A673 (cell line): ENCODE measurements at regions not wholly inside any gene's neighbourhood (a gene's known extent, or its start where the extent isn't known, plus 50 kb on each side); places are given as distances from the start of the nearest gene placed in this dataset.

Experiments used
- BruUV-seq: library from RNA; stranded (reverse); fragments of 400-500 nt; replicated peaks from 2 replicates; lab custom pipeline; 2021; lab: Mats Ljungman, UMichigan
- CTCF ChIA-PET: fragments of 300-600 bp; sonication (Branson Sonifier 250); formaldehyde crosslinking; loops from one replicate; lab custom pipeline; 2022; ENCODE audit warnings: antibody characterized with exemption; lab: Charles Lee
- POLR2A ChIA-PET: fragments of 300-600 bp; sonication (Branson Sonifier 250); formaldehyde crosslinking; loops from one replicate; lab custom pipeline; 2022; ENCODE audit warnings: antibody characterized with exemption; ENCODE audit not compliant: low non-redundant PET; lab: Charles Lee
- DNase-seq: peaks from one replicate; pipeline ENCODE4 v3.0.0-alpha.2; 2015; ENCODE audit warnings: low spot score
- H3K27ac ChIP-seq: fragments of 200-600 bp; sonication (generic); 2 replicates; pipeline ENCODE4 v1.5.1; 2016; ENCODE audit warnings: mixed run types, low read depth, mild to moderate bottlenecking, mixed read lengths, antibody characterized with exemption, low read length; ENCODE audit not compliant: poor library complexity, severe bottlenecking
- H3K27me3 ChIP-seq: fragments of 200-600 bp; sonication (generic); replicated peaks from 2 replicates; pipeline ENCODE4 v1.6.1; 2017; ENCODE audit warnings: mixed run types, low read depth, mild to moderate bottlenecking, mixed read lengths, antibody characterized with exemption, low read length; ENCODE audit not compliant: insufficient read depth, poor library complexity
- H3K36me3 ChIP-seq: fragments of 200-600 bp; sonication (generic); 2 replicates; pipeline ENCODE4 v1.6.1; 2016; ENCODE audit warnings: mixed run types, mild to moderate bottlenecking, mixed read lengths, antibody characterized with exemption, low read length; ENCODE audit not compliant: insufficient read depth, poor library complexity, severe bottlenecking
- H3K4me1 ChIP-seq: fragments of 200-600 bp; sonication (generic); 2 replicates; pipeline ENCODE4 v1.6.1; 2017; ENCODE audit warnings: mixed run types, mild to moderate bottlenecking, mixed read lengths, antibody characterized with exemption, low read length; ENCODE audit not compliant: insufficient read depth, poor library complexity, severe bottlenecking
- H3K4me3 ChIP-seq: fragments of 200-600 bp; sonication (generic); 2 replicates; pipeline ENCODE4 v1.5.1; 2016; ENCODE audit warnings: low read depth, mixed run types, mild to moderate bottlenecking, mixed read lengths, low read length; ENCODE audit not compliant: poor library complexity, severe bottlenecking
- H3K9me3 ChIP-seq: fragments of 200-600 bp; sonication (generic); 2 replicates; pipeline ENCODE4 v1.6.1; 2016; ENCODE audit warnings: mixed run types, low read depth, mild to moderate bottlenecking, mixed read lengths, antibody characterized with exemption, low read length; ENCODE audit not compliant: poor library complexity, severe bottlenecking
- EZH2 ChIP-seq: fragments of 200-600 bp; sonication (generic); IDR thresholded peaks from 2 replicates; pipeline ENCODE4 v1.6.1; 2017; ENCODE audit warnings: borderline replicate concordance, low read depth, mild to moderate bottlenecking, mixed read lengths, antibody characterized with exemption, low read length; ENCODE audit not compliant: poor library complexity, severe bottlenecking
- intact Hi-C: fragments of 100-400 bp; cut with micrococcal nuclease; formaldehyde crosslinking; loops from one replicate; pipeline ENCODE4 v1.10.0; 2022; ENCODE audit not compliant: unreplicated experiment
- TF ChIP-seq, protein P1 (sequence below): fragments of 300-800, 200-600 bp; sonication (generic); conservative IDR thresholded peaks from 2 replicates; pipeline ENCODE4 v1.5.1; 2017; ENCODE audit warnings: low read depth, mild to moderate bottlenecking, antibody characterized with exemption, low read length, moderate library complexity, mixed read lengths

- intact Hi-C loops = no loop called here
- ChIA-PET CTCF (no interaction called here), POLR2A (no interaction called here)
- Histone ChIP-seq H3K36me3 (no peaks in the 10 kb centered on the region), H3K4me3 (no peak overlapping the region), H3K27ac (no peak overlapping the region), H3K4me1 (no peaks in the 10 kb centered on the region), H3K27me3 (no peaks in the 10 kb centered on the region), H3K9me3 (peaks cover 14% of the 10 kb centered on the region)
- no TSS peak for BruUV-seq
- TF ChIP-seq, protein P1, sequence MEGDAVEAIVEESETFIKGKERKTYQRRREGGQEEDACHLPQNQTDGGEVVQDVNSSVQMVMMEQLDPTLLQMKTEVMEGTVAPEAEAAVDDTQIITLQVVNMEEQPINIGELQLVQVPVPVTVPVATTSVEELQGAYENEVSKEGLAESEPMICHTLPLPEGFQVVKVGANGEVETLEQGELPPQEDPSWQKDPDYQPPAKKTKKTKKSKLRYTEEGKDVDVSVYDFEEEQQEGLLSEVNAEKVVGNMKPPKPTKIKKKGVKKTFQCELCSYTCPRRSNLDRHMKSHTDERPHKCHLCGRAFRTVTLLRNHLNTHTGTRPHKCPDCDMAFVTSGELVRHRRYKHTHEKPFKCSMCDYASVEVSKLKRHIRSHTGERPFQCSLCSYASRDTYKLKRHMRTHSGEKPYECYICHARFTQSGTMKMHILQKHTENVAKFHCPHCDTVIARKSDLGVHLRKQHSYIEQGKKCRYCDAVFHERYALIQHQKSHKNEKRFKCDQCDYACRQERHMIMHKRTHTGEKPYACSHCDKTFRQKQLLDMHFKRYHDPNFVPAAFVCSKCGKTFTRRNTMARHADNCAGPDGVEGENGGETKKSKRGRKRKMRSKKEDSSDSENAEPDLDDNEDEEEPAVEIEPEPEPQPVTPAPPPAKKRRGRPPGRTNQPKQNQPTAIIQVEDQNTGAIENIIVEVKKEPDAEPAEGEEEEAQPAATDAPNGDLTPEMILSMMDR = no peak
- no peak for TF ChIP-seq EZH2
- DNase-seq = no peak
Observed at GRCh38 chr10:70967591-70968587, 79.5 kb upstream of the PCBD1 start.

DNA sequence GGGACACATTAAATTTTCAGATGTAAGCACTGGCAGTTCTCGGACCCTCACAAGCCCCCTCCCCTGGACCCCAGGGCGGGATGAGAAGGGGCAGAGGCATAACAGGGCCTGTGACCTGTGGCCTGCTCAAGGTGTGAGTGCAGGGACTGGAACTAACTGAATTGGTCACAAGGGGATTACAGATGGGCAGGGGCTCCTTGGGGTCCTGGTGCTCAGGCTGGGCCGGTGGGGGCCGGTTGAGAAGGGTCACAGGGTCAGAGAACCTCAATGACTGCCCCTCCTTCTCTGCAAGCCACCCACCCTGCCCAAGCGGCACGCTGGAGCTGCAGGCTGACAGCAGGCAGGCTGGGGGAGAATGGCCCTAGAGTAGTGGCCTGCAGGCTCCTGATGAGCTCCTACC lies 80.8 kb upstream of the PCBD1 start:
- Histone ChIP-seq H3K4me3 (no peak overlapping the region), H3K9me3 (peaks cover 15% of the 10 kb centered on the region), H3K27me3 (no peaks in the 10 kb centered on the region), H3K27ac (no peak overlapping the region), H3K36me3 (no peaks in the 10 kb centered on the region), H3K4me1 (no peaks in the 10 kb centered on the region)
- no peak for DNase-seq
- no TSS peak for BruUV-seq
- intact Hi-C loops = no loop called here
- CTCF ChIA-PET = no interaction called here
- POLR2A ChIA-PET = no interaction called here
- no peak for TF ChIP-seq EZH2
- TF ChIP-seq, protein P1 = no peak

- Histone ChIP-seq H3K4me3 (no peak overlapping the region), H3K4me1 (no peaks in the 10 kb centered on the region), H3K9me3 (peaks cover 15% of the 10 kb centered on the region), H3K27me3 (no peaks in the 10 kb centered on the region), H3K27ac (no peak overlapping the region), H3K36me3 (no peaks in the 10 kb centered on the region)
- no TSS peak for BruUV-seq
- TF ChIP-seq EZH2 = no peak
- TF ChIP-seq, protein P1 = no peak
- CTCF ChIA-PET = no interaction called here
- intact Hi-C loops = no loop called here
- POLR2A ChIA-PET = no interaction called here
- no peak for DNase-seq
Observed at GRCh38 chr10:70970830-70971229, 82.5 kb upstream of the PCBD1 start.
